Kidney (tissue), 13 donors: ENCODE measurements at regions not wholly inside any gene's neighbourhood (a gene's known extent, or its start where the extent isn't known, plus 50 kb on each side); places are given as distances from the start of the nearest gene placed in this dataset.

ENCODE experiments used
- DNase-seq, 5 donors: peaks; one replicate each; pipeline ENCODE4 v3.0.0-alpha.2; 2013 to 2020
- FAIRE-seq: peaks from 2 replicates; lab custom pipeline; 2012; peaks lifted over from hg19 to GRCh38; lab: Jason Lieb, UNC
- H3K27ac ChIP-seq, 2 donors: one replicate each; pipeline ENCODE4 v1.7.0; 2013; ENCODE audit warnings: low read depth in 2 of 2, low read length in 2 of 2, inconsistent platforms in 1 of 2
- H3K27me3 ChIP-seq: one replicate; pipeline ENCODE4 v1.7.1; 2013; ENCODE audit warnings: low read length, inconsistent platforms; ENCODE audit not compliant: control insufficient read depth, insufficient read depth
- H3K36me3 ChIP-seq, 3 donors: one replicate each; pipeline versions ENCODE4 v1.7.0 to v1.7.1; 2013; ENCODE audit warnings: low read length in 3 of 3, control low read depth in 1 of 3, inconsistent platforms in 1 of 3; ENCODE audit not compliant: insufficient read depth in 3 of 3, control insufficient read depth in 2 of 3
- H3K4me1 ChIP-seq, 3 donors: one replicate each; pipeline versions ENCODE4 v1.7.0 to v1.7.1; 2013; ENCODE audit warnings: low read length in 3 of 3, inconsistent platforms in 1 of 3, low read depth in 1 of 3; ENCODE audit not compliant: control insufficient read depth in 2 of 3, insufficient read depth in 2 of 3
- H3K4me3 ChIP-seq, 3 donors: one replicate each; pipeline versions ENCODE4 v1.7.0 to v1.8.1; 2013; ENCODE audit warnings: low read length in 3 of 3, control low read depth in 1 of 3, inconsistent platforms in 1 of 3
- H3K9ac ChIP-seq, 3 donors: one replicate each; pipeline versions ENCODE4 v1.7.0 to v1.7.1; 2013; ENCODE audit warnings: low read length in 3 of 3, control low read depth in 1 of 3, inconsistent platforms in 1 of 3
- H3K9me3 ChIP-seq, 3 donors: one replicate each; pipeline versions ENCODE4 v1.7.0 to v1.7.1; 2013; ENCODE audit warnings: low read length in 3 of 3, control low read depth in 1 of 3, inconsistent platforms in 1 of 3; ENCODE audit not compliant: control insufficient read depth in 2 of 3, insufficient read depth in 1 of 3
- intact Hi-C: fragments of 100-400 bp; cut with DNase I; formaldehyde crosslinking; loops from one replicate; pipeline ENCODE4 v1.11.1; 2022
- TF ChIP-seq, protein P1 (sequence below): IDR thresholded peaks from 3 replicates; pipeline ENCODE4 v1.5.1; 2012; ENCODE audit warnings: mild to moderate bottlenecking, moderate library complexity, borderline replicate concordance; ENCODE audit not compliant: insufficient read depth; ENCODE audit errors: extremely low read depth
- donor health status: control.
- donor health status: control.
- donor health status: control.
- donor health status: control.
- donor health status: control.
- donor health status: DM: yes; HTN: yes; CAD: no.
- donor health status: Normal renal cell carcinoma (clear cell type).

DNA sequence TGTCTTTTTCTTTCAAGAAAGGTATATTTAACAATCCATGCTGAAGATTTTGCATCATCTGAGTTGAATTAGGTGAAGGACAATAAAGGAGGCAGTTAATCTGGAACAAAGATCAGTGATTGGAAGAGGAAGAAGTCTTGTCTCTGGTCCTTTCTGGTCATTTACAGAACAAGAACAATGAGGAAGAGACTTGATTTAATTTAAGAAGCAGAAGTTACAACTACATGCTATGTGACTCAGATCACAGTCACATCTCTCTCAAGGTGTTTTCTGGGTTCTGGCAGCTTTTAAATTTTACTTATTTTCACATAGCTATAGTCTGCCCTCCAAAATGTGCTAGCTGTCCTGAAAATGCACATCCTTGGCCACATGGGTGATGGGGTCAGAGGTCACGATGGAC, 53.5 kb upstream of the DEK start:
- FAIRE-seq: no peak
- Histone ChIP-seq H3K4me3 (no peak overlapping the region), H3K9ac (no peak overlapping the region), H3K36me3 (no peaks in the 10 kb centered on the region), H3K27me3 (no peaks in the 10 kb centered on the region), H3K27ac (no peak overlapping the region), H3K4me1 (no peaks in the 10 kb centered on the region), H3K9me3 (no peaks in the 10 kb centered on the region)
- intact Hi-C loops: no loop called here
- TF ChIP-seq, protein P1, sequence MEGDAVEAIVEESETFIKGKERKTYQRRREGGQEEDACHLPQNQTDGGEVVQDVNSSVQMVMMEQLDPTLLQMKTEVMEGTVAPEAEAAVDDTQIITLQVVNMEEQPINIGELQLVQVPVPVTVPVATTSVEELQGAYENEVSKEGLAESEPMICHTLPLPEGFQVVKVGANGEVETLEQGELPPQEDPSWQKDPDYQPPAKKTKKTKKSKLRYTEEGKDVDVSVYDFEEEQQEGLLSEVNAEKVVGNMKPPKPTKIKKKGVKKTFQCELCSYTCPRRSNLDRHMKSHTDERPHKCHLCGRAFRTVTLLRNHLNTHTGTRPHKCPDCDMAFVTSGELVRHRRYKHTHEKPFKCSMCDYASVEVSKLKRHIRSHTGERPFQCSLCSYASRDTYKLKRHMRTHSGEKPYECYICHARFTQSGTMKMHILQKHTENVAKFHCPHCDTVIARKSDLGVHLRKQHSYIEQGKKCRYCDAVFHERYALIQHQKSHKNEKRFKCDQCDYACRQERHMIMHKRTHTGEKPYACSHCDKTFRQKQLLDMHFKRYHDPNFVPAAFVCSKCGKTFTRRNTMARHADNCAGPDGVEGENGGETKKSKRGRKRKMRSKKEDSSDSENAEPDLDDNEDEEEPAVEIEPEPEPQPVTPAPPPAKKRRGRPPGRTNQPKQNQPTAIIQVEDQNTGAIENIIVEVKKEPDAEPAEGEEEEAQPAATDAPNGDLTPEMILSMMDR: no peak
- no peak for DNase-seq

DNA sequence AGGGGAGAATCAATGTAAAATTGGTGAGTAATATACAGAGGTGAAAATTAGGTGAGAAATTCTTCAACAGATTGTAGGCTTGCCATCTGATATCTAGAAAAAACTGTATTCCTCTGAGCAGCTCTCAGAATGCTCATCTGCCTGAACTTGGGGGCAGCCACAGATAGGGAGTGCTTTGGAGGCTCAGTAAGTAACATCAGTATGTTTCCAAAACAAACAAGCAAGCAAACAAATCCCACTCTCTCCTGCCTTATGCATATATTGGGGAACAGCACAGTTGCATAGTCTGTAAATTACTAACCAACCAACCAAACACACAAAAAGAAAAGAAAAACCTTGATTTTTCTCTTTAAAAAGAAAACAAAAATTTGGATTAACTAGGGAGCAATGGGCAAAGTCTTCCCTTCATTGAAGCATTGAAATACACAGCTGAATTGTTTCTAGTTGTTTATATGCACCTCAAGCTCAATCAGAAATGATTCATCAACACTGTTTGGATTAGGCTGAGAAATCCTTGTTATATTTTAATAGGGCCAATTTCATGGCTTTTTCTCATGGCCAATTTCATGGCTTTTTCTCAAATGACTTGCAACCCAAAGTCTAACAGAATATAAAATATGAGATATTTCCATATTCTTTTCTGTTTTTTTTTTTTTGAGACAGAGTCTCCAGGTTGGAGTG, 50.1 kb upstream of the DEK start:
- TF ChIP-seq, protein P1: no peak
- intact Hi-C loops: no loop called here
- FAIRE-seq: no peak

More for the DNA sequence above, 50.1 kb upstream of the DEK start:
- no peaks in the 10 kb centered on the region for H3K36me3 ChIP-seq
- DNase-seq: no peak
- no peaks in the 10 kb centered on the region for H3K9me3 ChIP-seq
- H3K9ac ChIP-seq: no peak overlapping the region
- H3K4me3 ChIP-seq: no peak overlapping the region
- H3K27ac ChIP-seq: no peak overlapping the region
- no peaks in the 10 kb centered on the region for H3K27me3 ChIP-seq
- H3K4me1 ChIP-seq: no peaks in the 10 kb centered on the region
